HG03139 (cell line): ENCODE measurements at regions not wholly inside any gene's neighbourhood (a gene's known extent, or its start where the extent isn't known, plus 50 kb on each side); places are given as distances from the start of the nearest gene placed in this dataset.

Source experiments
- ATAC-seq: cut with Tn5 transposase; IDR thresholded peaks from one replicate; pipeline ENCODE4 v1.9.1; 2021; ENCODE audit not compliant: unreplicated experiment

- no peak for ATAC-seq
Measured at GRCh38 chr5:39502704-39503103, 77.9 kb upstream of the DAB2 start.

GRCh38 chr5:39501397-39501796 is 76.6 kb upstream of the DAB2 start:
- ATAC-seq = no peak

GRCh38 chr5:39500551-39501175 is 75.9 kb upstream of the DAB2 start:
- no peak for ATAC-seq

GRCh38 chr5:39498278-39498952 is 73.6 kb upstream of the DAB2 start:
- no peak for ATAC-seq

GRCh38 chr5:39497322-39497721 is 72.5 kb upstream of the DAB2 start:
- no peak for ATAC-seq

- no peak for ATAC-seq
Measured at GRCh38 chr5:39495227-39495626, 70.4 kb upstream of the DAB2 start.

- no peak for ATAC-seq
Measured at GRCh38 chr5:39494534-39494933, 69.8 kb upstream of the DAB2 start.

GRCh38 chr5:39494107-39494510 is 69.3 kb upstream of the DAB2 start:
- ATAC-seq = no peak

GRCh38 chr5:39491210-39491609 is 66.4 kb upstream of the DAB2 start:
- ATAC-seq = no peak

- ATAC-seq = no peak
Measured at GRCh38 chr5:39489263-39489662, 64.5 kb upstream of the DAB2 start.

GRCh38 chr5:39486790-39487189 is 62.0 kb upstream of the DAB2 start:
- ATAC-seq = no peak

- no peak for ATAC-seq
Measured at GRCh38 chr5:39486361-39486760, 61.6 kb upstream of the DAB2 start.

GRCh38 chr5:39485079-39485478 is 60.3 kb upstream of the DAB2 start:
- ATAC-seq = no peak

GRCh38 chr5:39484673-39485072 is 59.9 kb upstream of the DAB2 start:
- no peak for ATAC-seq

GRCh38 chr5:39482098-39482497 is 57.3 kb upstream of the DAB2 start:
- ATAC-seq = no peak

- no peak for ATAC-seq
Measured at GRCh38 chr5:39479537-39479936, 54.8 kb upstream of the DAB2 start.

GRCh38 chr5:39478863-39479262 is 54.1 kb upstream of the DAB2 start:
- ATAC-seq = no peak

- ATAC-seq = no peak
Measured at GRCh38 chr5:39476843-39477220, 52.1 kb upstream of the DAB2 start.

GRCh38 chr5:39475881-39476842 is 51.4 kb upstream of the DAB2 start:
- ATAC-seq = no peak

- ATAC-seq = no peak
Measured at GRCh38 chr5:39475159-39475571, 50.4 kb upstream of the DAB2 start.
